GM19455 (cell line): ENCODE measurements at regions not wholly inside any gene's neighbourhood (a gene's known extent, or its start where the extent isn't known, plus 50 kb on each side); places are given as distances from the start of the nearest gene placed in this dataset.
"Not testable (repeated sequence)": the region's sequence is repeated elsewhere in the genome, so short reads cannot be mapped to it uniquely, and the experiment has no call there.

Source experiments
- ATAC-seq: cut with Tn5 transposase; IDR thresholded peaks from one replicate; pipeline ENCODE4 v1.9.1; 2021; ENCODE audit not compliant: unreplicated experiment

GRCh38 chr3:135549928-135550494 lies 415.5 kb upstream of the PPP2R3A start:
- ATAC-seq: no peak

GRCh38 chr3:135556174-135556573 lies 409.4 kb upstream of the PPP2R3A start:
- ATAC-seq: no peak

- ATAC-seq: no peak
These were observed 407.3 kb upstream of the PPP2R3A start for GRCh38 chr3:135558150-135558783.

DNA sequence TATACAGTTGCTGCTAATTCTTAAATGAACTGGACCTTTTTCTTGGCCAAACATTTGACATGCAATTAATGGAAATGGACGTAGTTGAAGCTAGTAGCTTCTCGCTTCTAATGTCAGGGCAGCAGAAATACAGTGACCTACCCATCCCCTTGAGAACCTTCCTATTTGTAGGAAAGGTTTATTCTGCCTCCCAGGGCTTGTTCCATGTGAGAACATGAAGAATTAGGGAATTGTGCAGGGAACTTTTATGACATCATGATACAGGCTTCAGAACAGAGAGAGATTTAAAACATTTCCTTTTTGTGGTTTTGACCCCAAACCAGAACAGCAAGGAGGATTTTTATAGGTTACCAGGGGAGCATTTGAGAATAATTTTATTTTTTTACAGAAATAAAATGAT lies 406.6 kb upstream of the PPP2R3A start:
- ATAC-seq: no peak

GRCh38 chr3:135559802-135560201 lies 405.7 kb upstream of the PPP2R3A start:
- no peak for ATAC-seq

DNA sequence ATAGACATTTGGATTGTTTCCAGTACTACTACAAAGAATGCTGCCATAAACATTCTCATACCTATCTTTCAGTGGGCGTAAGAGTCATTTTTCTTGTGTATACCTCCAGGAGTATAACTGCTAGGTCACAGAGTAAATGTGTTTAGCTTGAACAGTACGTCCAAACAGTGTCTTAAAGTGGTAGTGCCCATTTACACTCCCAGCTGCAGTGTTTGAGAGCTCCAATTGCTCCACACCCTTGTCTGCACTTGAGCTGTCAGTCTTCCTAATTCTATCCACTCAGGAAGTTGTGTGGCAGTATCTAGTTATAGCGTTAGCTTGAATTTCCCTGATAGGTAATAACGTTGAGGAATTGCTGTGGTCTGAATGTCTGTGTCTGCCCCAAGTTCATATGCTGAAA lies 404.7 kb upstream of the PPP2R3A start:
- no peak for ATAC-seq

GRCh38 chr3:135564696-135565095 lies 400.8 kb upstream of the PPP2R3A start:
- no peak for ATAC-seq

GRCh38 chr3:135565546-135565945 lies 400.0 kb upstream of the PPP2R3A start:
- no peak for ATAC-seq

DNA sequence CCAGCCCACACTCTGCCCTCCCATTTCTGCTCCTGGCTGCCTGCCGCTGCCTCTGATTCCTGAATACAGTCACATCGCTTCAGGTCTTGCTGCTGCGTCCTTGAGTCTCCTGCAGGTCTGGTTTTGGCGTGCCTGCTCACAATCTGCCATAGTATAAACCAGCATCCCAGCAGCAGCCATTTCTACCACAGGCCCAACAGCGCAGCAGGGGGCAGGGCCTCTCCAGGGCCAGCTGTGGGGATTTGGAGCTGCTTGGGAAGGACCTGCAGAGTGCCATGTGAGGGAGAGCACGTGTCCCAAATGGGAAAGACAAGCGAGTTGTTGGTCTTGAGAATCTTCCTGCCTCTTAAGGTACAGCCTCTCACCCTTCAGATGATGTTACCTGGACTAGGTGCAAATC lies 398.3 kb upstream of the PPP2R3A start:
- ATAC-seq: no peak

GRCh38 chr3:135576751-135577150 lies 388.8 kb upstream of the PPP2R3A start:
- ATAC-seq: no peak

DNA sequence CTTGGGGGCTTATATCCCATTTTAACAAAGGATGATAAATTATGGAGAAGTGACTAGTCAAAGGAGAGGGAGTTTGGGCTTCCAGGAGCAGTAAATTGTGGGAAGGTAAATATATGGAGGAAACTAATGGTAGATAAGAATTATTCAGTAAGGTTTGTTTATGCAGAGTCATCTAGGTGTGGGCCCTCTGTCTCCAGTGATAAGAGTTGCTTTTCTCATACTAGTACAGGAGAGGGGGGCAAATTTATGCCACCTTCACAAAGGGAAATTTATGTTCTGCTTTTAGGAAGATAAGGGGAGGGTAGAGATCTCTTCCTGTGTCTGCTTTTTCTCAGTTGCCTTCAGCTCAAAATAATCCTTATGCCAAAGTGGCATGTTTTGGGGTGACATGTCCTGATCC lies 383.7 kb upstream of the PPP2R3A start:
- ATAC-seq: no peak

DNA sequence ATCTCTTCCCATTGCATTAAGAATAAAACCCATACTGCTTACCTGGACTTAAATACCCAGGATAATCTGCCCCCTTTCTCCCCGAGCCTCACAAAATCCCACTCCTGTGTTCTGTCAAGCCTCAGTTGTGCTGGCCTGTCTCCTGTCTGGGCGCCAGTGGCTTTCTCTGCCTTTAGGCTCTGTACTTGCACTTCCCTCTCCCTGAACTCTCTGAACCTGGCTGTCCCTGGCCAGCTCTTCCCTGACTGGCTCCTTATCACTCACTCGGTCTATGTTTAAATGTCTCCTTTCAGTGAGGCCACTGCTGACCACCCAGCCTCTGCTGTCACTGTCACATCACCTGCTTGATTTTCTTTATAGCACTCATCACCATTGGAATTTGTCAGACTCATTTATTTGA lies 382.7 kb upstream of the PPP2R3A start:
- no peak for ATAC-seq

DNA sequence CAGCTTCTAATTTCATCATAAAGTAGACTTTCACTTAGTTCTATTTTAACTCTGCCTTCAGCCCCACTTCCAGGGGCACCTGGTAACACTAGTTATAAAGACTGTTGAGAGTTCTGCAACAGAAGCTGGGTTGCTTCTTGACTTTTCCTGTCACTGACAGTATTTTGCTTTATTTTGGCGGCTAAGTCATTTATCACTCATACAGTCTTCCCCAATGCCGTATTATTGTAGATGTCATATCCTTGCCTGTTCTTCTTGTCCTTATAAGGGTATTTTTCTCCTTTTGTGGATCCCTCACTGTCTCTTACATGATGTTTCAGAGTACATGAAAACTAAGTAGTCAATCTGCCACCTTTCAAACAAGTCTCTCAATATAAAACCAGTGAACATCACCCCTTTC lies 369.0 kb upstream of the PPP2R3A start:
- ATAC-seq: no peak

DNA sequence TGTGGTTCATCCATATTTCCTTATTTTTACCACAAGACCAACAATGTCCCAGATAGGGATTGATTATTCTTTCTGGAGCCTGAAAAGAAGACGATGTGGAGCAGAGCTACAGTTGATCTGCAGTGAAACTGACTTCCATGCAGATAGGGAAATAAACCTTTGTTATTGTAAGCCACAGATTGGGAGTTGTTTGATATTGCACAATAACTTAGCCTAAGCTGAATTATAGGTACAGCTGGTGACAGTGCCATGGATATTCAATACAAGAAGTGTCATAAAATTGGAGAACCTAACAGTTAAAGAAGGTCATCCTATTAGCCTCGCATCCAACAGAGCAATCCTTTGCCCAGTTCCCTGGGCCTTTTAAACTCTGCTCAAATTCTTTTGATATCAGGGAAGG lies 367.7 kb upstream of the PPP2R3A start:
- no peak for ATAC-seq

- ATAC-seq: no peak
These were observed 366.9 kb upstream of the PPP2R3A start for GRCh38 chr3:135598597-135598996.

DNA sequence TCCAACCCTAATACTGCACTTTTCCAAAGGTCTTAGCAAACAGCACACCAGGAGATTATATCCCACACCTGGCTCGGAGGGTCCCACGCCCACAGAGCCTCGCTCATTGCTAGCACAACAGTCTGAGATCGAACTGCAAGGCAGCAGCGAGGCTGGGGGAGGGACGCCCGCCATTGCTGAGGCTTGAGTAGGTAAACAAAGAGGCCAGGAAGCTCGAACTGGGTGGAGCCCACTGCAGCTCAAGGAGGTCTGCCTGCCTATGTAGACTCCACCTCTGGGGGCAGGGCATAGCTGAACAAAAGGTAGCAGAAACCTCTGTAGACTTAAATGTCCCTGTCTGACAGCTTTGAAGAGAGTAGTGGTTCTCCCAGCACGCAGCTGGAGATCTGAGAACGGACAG lies 361.0 kb upstream of the PPP2R3A start:
- not testable (repeated sequence) for ATAC-seq

- ATAC-seq: no peak
These were observed 347.4 kb upstream of the PPP2R3A start for GRCh38 chr3:135618123-135618522.

GRCh38 chr3:135621184-135621920 lies 344.2 kb upstream of the PPP2R3A start:
- no peak for ATAC-seq

- no peak for ATAC-seq
These were observed 343.3 kb upstream of the PPP2R3A start for GRCh38 chr3:135622215-135622614.

GRCh38 chr3:135622656-135623055 lies 342.9 kb upstream of the PPP2R3A start:
- no peak for ATAC-seq

GRCh38 chr3:135623558-135623957 lies 342.0 kb upstream of the PPP2R3A start:
- ATAC-seq: no peak

- ATAC-seq: no peak
These were observed 338.5 kb upstream of the PPP2R3A start for GRCh38 chr3:135627057-135627456.
